ENCODE measurements at regions not wholly inside any gene's neighbourhood (a gene's known extent, or its start where the extent isn't known, plus 50 kb on each side); places are given as distances from the start of the nearest gene placed in this dataset.

GRCh38 chr11:62073061-62073460 is 50.8 kb upstream of the INCENP start:
- no peak for DNase-seq (ENCODE audit: low spot score)

- no peak for DNase-seq (ENCODE audit: low spot score)
These were observed 52.4 kb upstream of the INCENP start for GRCh38 chr11:62071408-62071807.

- no peak for DNase-seq (ENCODE audit: low spot score)
These were observed 53.6 kb upstream of the INCENP start for GRCh38 chr11:62069986-62070919.

- no peak for DNase-seq (ENCODE audit: low spot score)
These were observed 54.4 kb upstream of the INCENP start for GRCh38 chr11:62069374-62069773.

GRCh38 chr11:62068730-62069129 is 55.1 kb upstream of the INCENP start:
- no peak for DNase-seq (ENCODE audit: low spot score)

GRCh38 chr11:62067741-62068140 is 56.1 kb upstream of the INCENP start:
- DNase-seq (ENCODE audit: low spot score), result no peak

GRCh38 chr11:62064221-62064620 is 59.6 kb upstream of the INCENP start:
- DNase-seq (ENCODE audit: low spot score), result no peak

- no peak for DNase-seq (ENCODE audit: low spot score)
These were observed 61.5 kb upstream of the INCENP start for GRCh38 chr11:62062223-62062861.

GRCh38 chr11:62061356-62062222 is 62.2 kb upstream of the INCENP start:
- DNase-seq (ENCODE audit: low spot score), result peak; percentile 69

GRCh38 chr11:62057069-62057468 is 66.7 kb upstream of the INCENP start:
- DNase-seq (ENCODE audit: low spot score), result no peak

- no peak for DNase-seq (ENCODE audit: low spot score)
These were observed 67.8 kb upstream of the INCENP start for GRCh38 chr11:62055970-62056369.

- no peak for DNase-seq (ENCODE audit: low spot score)
These were observed 69.2 kb upstream of the INCENP start for GRCh38 chr11:62054484-62055121.

- no peak for DNase-seq (ENCODE audit: low spot score)
These were observed 69.7 kb upstream of the INCENP start for GRCh38 chr11:62054081-62054480.

GRCh38 chr11:62050716-62051115 is 73.1 kb upstream of the INCENP start:
- DNase-seq (ENCODE audit: low spot score), result no peak

GRCh38 chr11:62048100-62048499 is 75.7 kb upstream of the INCENP start:
- no peak for DNase-seq (ENCODE audit: low spot score)

- DNase-seq (ENCODE audit: low spot score), result no peak
These were observed 77.2 kb upstream of the INCENP start for GRCh38 chr11:62046568-62047100.

- no peak for DNase-seq (ENCODE audit: low spot score)
These were observed 77.2 kb upstream of the FTH1 start for GRCh38 chr11:62044639-62045121.

GRCh38 chr11:62035293-62035692 is 67.9 kb upstream of the FTH1 start:
- DNase-seq (ENCODE audit: low spot score), result no peak

- DNase-seq (ENCODE audit: low spot score), result no peak
These were observed 66.6 kb upstream of the FTH1 start for GRCh38 chr11:62034036-62034338.

GRCh38 chr11:62033191-62034035 is 66.0 kb upstream of the FTH1 start:
- no peak for DNase-seq (ENCODE audit: low spot score)
